Colonic mucosa (tissue), 4 donors: ENCODE measurements at regions not wholly inside any gene's neighbourhood (a gene's known extent, or its start where the extent isn't known, plus 50 kb on each side); places are given as distances from the start of the nearest gene placed in this dataset.
"Not testable (repeated sequence)": the region's sequence is repeated elsewhere in the genome, so short reads cannot be mapped to it uniquely, and the experiment has no call there.

Experiments used
- DNase-seq: peaks from one replicate; pipeline ENCODE4 v3.0.0-alpha.2; 2020
- H3K27ac ChIP-seq: fragments of 200-600 bp; one replicate; pipeline ENCODE4 v1.8.0; 2021
- H3K27me3 ChIP-seq: fragments of 200-600 bp; one replicate; pipeline ENCODE4 v1.8.0; 2021
- H3K36me3 ChIP-seq: fragments of 200-600 bp; one replicate; pipeline ENCODE4 v1.8.0; 2021
- H3K4me1 ChIP-seq: fragments of 200-600 bp; one replicate; pipeline ENCODE4 v1.8.0; 2021; ENCODE audit warnings: mild to moderate bottlenecking
- H3K4me3 ChIP-seq: fragments of 200-600 bp; one replicate; pipeline ENCODE4 v1.8.0; 2021
- H3K9ac ChIP-seq, 2 donors: one replicate each; pipeline ENCODE4 v1.7.0; 2013; ENCODE audit warnings: control low read depth in 2 of 2, low read depth in 2 of 2, low read length in 2 of 2
- H3K9me3 ChIP-seq: fragments of 200-600 bp; one replicate; pipeline ENCODE4 v1.8.0; 2021
- CTCF ChIP-seq: fragments of 200-600 bp; IDR thresholded peaks from one replicate; pipeline ENCODE4 v1.8.0; 2022; ENCODE audit warnings: antibody characterized with exemption, mild to moderate bottlenecking
- intact Hi-C: fragments of 100-400 bp; cut with DNase I; formaldehyde crosslinking; loops from one replicate; pipeline ENCODE4 v1.14.1; 2022
- donor health status: healthy.
- donor health status: DM: no; HTN: no; CAD: no.
- donor health status: DM: no; HTN: no; CAD: no.

DNA sequence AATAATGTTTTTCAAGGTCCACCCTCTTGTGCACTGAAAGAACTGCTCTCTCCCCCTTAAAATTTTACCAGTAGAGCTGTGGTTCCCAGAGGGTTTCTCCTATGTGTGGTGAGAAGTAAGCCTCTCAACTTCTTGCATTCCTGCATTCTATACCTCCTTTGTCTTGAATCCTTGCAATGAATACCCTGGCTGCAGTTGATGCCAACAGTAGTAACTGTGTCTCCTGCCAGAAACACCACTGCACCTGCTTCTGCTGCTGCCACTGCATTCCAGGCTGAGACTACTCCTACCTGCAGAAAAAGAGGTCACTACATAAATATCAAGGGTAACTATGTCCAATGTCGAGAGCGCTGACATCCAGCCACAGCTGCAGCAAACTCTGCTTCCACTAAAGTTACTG lies 203.7 kb downstream of the TMEM167A start:
- no peaks in the 10 kb centered on the region for H3K27me3 ChIP-seq
- TF ChIP-seq CTCF, result no peak

DNA sequence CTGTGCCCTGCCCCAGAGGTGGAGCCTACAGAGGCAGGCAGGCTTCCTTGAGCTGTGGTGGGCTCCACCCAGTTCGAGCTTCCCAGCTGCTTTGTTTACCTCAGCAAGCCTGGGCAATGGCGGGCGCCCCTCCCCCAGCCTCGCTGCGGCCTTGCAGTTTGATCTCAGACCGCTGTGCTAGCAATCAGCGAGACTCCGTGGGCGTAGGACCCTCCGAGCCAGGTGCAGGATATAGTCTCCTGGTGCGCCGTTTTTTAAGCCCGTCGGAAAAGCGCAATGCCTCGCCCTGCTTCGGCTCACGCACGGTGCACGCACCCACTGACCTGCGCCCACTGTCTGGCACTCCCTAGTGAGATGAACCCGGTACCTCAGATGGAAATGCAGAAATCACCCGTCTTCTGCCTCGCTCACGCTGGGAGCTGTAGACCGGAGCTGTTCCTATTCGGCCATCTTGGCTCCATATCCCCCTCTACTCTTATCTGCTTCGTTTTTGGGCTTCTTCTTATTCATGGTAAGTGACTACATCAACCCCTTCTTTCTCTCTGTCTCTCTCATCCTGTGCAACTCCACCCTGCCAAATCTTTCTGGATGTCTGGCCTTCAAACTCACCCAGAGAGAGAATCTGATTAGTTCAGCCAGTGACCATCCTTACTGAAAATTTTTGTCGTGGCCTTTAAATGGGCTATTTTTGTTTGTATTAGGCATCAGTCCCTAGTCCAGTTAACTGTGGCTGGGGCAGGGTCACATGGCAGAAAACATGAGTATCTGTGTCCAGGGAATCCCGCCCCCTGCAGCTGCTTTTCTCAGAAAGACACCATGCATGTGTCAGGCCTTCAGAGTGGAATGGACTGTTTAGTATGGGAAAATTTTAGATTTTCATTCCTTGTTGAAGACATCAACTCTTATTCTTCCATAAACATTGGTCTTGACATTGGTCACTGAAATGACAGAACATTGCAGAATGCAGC lies 204.6 kb downstream of the TMEM167A start:
- H3K9ac ChIP-seq, H3K27me3 ChIP-seq, H3K9me3 ChIP-seq, DNase-seq, H3K27ac ChIP-seq, H3K36me3 ChIP-seq, H3K4me3 ChIP-seq, intact Hi-C loops, H3K4me1 ChIP-seq: not testable (repeated sequence)

More for the DNA sequence above, 203.7 kb downstream of the TMEM167A start:
- Histone ChIP-seq H3K9me3 (no peaks in the 10 kb centered on the region), H3K27ac (no peak overlapping the region), H3K9ac (no peak overlapping the region), H3K36me3 (no peaks in the 10 kb centered on the region), H3K4me3 (no peak overlapping the region), H3K4me1 (no peaks in the 10 kb centered on the region)
- no peak for DNase-seq
- intact Hi-C loops, result no loop called here

DNA sequence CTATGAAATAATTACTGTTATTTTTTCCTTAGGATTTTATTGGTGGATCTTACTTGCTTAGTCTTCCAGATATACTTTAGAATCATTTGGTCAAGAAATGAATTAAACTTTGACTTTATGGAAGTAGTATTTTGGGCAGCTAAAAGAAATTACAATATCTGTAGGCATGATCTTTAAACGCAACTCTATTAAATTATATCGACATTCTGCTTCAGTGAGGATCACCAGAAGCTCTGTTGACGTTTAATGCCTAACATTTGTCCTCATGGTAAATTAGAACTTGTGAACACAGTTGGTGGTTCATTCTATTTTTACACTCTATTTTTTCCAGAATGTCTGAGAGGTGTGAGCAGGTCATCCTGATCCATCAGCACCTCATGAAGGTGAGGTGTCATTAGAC lies 211.6 kb downstream of the TMEM167A start:
- Histone ChIP-seq H3K9ac (no peak overlapping the region), H3K4me1 (no peaks in the 10 kb centered on the region), H3K27me3 (no peaks in the 10 kb centered on the region), H3K27ac (no peak overlapping the region), H3K36me3 (no peaks in the 10 kb centered on the region), H3K4me3 (no peak overlapping the region), H3K9me3 (no peaks in the 10 kb centered on the region)
- intact Hi-C loops, result no loop called here
- no peak for DNase-seq
- TF ChIP-seq CTCF, result no peak

GRCh38 chr5:82863266-82863665 lies 213.9 kb downstream of the TMEM167A start:
- H3K4me3 ChIP-seq, result no peak overlapping the region
- TF ChIP-seq CTCF, result no peak
- H3K27ac ChIP-seq, result no peak overlapping the region
- no peaks in the 10 kb centered on the region for H3K27me3 ChIP-seq
- no peak overlapping the region for H3K9ac ChIP-seq
- DNase-seq, result no peak
- no peaks in the 10 kb centered on the region for H3K9me3 ChIP-seq
- H3K4me1 ChIP-seq, result no peaks in the 10 kb centered on the region
- intact Hi-C loops, result no loop called here
- no peaks in the 10 kb centered on the region for H3K36me3 ChIP-seq

DNA sequence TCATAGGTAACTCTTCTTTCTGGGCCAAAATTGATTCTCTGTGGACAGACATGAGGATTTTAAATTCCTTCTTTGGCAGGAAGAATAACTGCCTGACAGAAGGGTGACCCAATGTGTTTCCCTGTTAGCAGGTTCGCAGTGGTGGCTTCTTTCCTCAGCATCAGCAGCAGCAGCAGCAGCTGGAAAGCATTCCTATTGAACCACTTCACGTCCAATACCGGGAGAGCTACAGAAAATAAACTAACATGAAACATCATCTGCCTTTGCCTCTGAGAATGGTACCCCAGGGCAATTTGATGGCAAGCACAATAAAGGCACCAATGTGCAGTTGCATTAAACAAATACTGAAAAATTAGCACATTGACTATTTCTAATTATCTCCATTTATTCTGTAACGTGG lies 214.5 kb downstream of the TMEM167A start:
- no peaks in the 10 kb centered on the region for H3K27me3 ChIP-seq
- no peaks in the 10 kb centered on the region for H3K4me1 ChIP-seq
- no peak overlapping the region for H3K9ac ChIP-seq
- H3K9me3 ChIP-seq, result no peaks in the 10 kb centered on the region
- intact Hi-C loops, result no loop called here
- DNase-seq, result no peak
- no peak for TF ChIP-seq CTCF
- H3K36me3 ChIP-seq, result no peaks in the 10 kb centered on the region
- H3K4me3 ChIP-seq, result no peak overlapping the region
- no peak overlapping the region for H3K27ac ChIP-seq

DNA sequence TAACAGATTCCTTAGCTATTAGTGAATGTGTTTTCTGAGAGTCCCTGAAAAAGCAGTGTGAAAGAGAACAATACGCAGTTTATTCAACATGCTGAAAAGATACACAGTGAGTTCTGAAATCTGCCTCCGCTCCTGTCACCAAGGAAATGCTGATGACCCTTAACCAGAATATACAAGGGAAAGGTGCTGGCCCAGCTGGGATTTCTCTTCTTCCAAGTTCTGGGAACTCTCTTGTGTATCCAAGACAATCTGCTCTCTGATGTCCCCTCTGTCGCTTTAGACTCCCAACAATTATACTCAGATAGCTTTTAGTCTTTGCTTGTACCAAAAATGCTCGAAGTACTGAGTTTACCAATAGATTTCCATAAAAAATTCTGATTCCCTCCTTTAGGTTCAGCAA lies 214.9 kb downstream of the TMEM167A start:
- DNase-seq, result no peak
- Histone ChIP-seq H3K9me3 (no peaks in the 10 kb centered on the region), H3K4me3 (no peak overlapping the region), H3K4me1 (no peaks in the 10 kb centered on the region), H3K9ac (no peak overlapping the region), H3K27me3 (no peaks in the 10 kb centered on the region), H3K27ac (no peak overlapping the region), H3K36me3 (no peaks in the 10 kb centered on the region)
- no peak for TF ChIP-seq CTCF
- intact Hi-C loops, result no loop called here
